ENCODE measurements at regions not wholly inside any gene's neighbourhood (a gene's known extent, or its start where the extent isn't known, plus 50 kb on each side); places are given as distances from the start of the nearest gene placed in this dataset.

DNA sequence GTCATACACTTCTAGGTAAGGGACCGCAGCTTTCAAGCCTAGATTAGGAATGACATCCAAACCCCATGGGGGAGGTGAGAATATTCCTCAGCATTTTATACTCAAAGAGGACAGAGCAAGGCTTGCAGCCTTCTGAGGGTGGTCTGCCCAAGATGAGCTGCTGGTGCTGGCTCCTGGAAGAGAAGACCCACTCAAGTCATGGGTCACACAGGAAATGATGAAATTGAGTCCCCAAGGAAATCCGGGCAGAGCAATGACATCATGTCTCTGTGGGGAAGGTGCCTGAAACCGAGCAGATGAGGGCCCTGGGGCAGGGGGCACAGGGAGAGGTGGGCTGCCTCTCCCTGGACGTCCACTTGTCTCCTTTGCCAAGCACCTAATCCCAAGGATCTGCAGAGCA is 468.7 kb downstream of the TSHZ3 start:
- no CpG with 5 or more reads among the region's 4 CpGs for WGBS (ENCODE audit: extremely low coverage, insufficient read length, low lambda C conversion rate)
- peaks cover 2% of the 10 kb centered on the region in 2 experiments; a peak in 3 of 4 replicates for H3K4me1 Mint-ChIP-seq

More for the DNA sequence above, 468.7 kb downstream of the TSHZ3 start:
- Histone ChIP-seq H2BK5ac (ENCODE audit: insufficient read length, low read length) (no peak overlapping the region), H3K23ac (ENCODE audit: insufficient read length, low read depth, low read length) (no peak overlapping the region), H3K4me1 (ENCODE audit: insufficient read depth, low read length) (no peaks in the 10 kb centered on the region), H3K79me2 (ENCODE audit: insufficient read depth, low read length) (no peaks in the 10 kb centered on the region), H4K91ac (ENCODE audit: insufficient read length, low read depth, low read length) (no peak overlapping the region), H3K14ac (ENCODE audit: insufficient read depth, low read length) (no peak overlapping the region), H3K9me3 (ENCODE audit: control insufficient read depth, low read depth, low read length) (no peaks in the 10 kb centered on the region), H3K56ac (ENCODE audit: insufficient read length, low read depth, low read length) (no peak overlapping the region), H3T11ph (ENCODE audit: low read length) (no peak overlapping the region), H3K27me3 (ENCODE audit: insufficient read depth, low read length) (no peaks in the 10 kb centered on the region), H2BK120ac (ENCODE audit: low read depth, low read length, poor library complexity, severe bottlenecking) (no peak overlapping the region), H3K27ac (ENCODE audit: insufficient read length, low read depth, low read length) (no peak overlapping the region), H2AK5ac (ENCODE audit: insufficient read length, low read length) (no peak overlapping the region), H2AFZ (ENCODE audit: low read length) (no peak overlapping the region), H3K23me2 (ENCODE audit: insufficient read length, low read depth, low read length, poor library complexity, severe bottlenecking) (no peaks in the 10 kb centered on the region), H2BK20ac (ENCODE audit: low read depth, low read length, poor library complexity, severe bottlenecking) (no peak overlapping the region), H3K18ac (ENCODE audit: insufficient read length, low read depth, low read length) (no peak overlapping the region), H4K5ac (ENCODE audit: insufficient read length, low read depth, low read length) (no peak overlapping the region), H2BK15ac (ENCODE audit: low read depth, low read length) (no peak overlapping the region; the same call in 1 of the 2 replicates), H3K79me1 (ENCODE audit: insufficient read depth, low read depth, low read length, poor library complexity, severe bottlenecking) (no peaks in the 10 kb centered on the region), H4K8ac (replicated peaks; ENCODE audit: insufficient read length, low read depth, low read length) (no peak overlapping the region), H2BK12ac (ENCODE audit: insufficient read length, low read depth, low read length) (no peak overlapping the region), H3K9ac (ENCODE audit: extremely low read depth, insufficient read length, low read length) (no peak overlapping the region), H4K20me1 (ENCODE audit: control insufficient read depth, insufficient read depth, insufficient read length) (no peaks in the 10 kb centered on the region), H3K4me2 (ENCODE audit: insufficient read depth, insufficient read length, low read length) (no peak overlapping the region), H3K4ac (ENCODE audit: low read depth, low read length) (no peak overlapping the region)
- TF ChIP-seq, protein P1, sequence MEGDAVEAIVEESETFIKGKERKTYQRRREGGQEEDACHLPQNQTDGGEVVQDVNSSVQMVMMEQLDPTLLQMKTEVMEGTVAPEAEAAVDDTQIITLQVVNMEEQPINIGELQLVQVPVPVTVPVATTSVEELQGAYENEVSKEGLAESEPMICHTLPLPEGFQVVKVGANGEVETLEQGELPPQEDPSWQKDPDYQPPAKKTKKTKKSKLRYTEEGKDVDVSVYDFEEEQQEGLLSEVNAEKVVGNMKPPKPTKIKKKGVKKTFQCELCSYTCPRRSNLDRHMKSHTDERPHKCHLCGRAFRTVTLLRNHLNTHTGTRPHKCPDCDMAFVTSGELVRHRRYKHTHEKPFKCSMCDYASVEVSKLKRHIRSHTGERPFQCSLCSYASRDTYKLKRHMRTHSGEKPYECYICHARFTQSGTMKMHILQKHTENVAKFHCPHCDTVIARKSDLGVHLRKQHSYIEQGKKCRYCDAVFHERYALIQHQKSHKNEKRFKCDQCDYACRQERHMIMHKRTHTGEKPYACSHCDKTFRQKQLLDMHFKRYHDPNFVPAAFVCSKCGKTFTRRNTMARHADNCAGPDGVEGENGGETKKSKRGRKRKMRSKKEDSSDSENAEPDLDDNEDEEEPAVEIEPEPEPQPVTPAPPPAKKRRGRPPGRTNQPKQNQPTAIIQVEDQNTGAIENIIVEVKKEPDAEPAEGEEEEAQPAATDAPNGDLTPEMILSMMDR (conservative IDR thresholded peaks at IDR 0.05) = no peak
- DNase-seq = peak; percentile 12
- H3K27me3 Mint-ChIP-seq (ENCODE audit: low read depth) = peaks cover 3% of the 10 kb centered on the region; the same call in 1 of the 2 replicates
- no peak overlapping the region for H3K27ac Mint-ChIP-seq
- no peaks in the 10 kb centered on the region; a peak in 1 of 5 replicates for H3K9me3 Mint-ChIP-seq
- no peaks in the 10 kb centered on the region; a peak in 1 of 7 replicates for H3K36me3 Mint-ChIP-seq (ENCODE audit: insufficient read depth in 1 of 3, low read depth in 3 of 3)
- no peak overlapping the region for H3K4me3 Mint-ChIP-seq

All from H9 (cell line).